Ishikawa (cell line): ENCODE measurements at regions not wholly inside any gene's neighbourhood (a gene's known extent, or its start where the extent isn't known, plus 50 kb on each side); places are given as distances from the start of the nearest gene placed in this dataset.

ENCODE experiments used
- CEBPB ChIP-seq: IDR thresholded peaks from 2 replicates; pipeline ENCODE4 v1.6.1; 2012
- EP300 ChIP-seq: IDR thresholded peaks from 2 replicates; pipeline ENCODE4 v1.6.1; 2012; ENCODE audit warnings: borderline replicate concordance
- RAD21 ChIP-seq: IDR thresholded peaks from 2 replicates; pipeline ENCODE4 v1.6.1; 2012; ENCODE audit warnings: low read depth
- TAF1 ChIP-seq: IDR thresholded peaks from 2 replicates; pipeline ENCODE4 v1.6.1; 2012; ENCODE audit warnings: low read depth, mild to moderate bottlenecking
- TCF12 ChIP-seq: IDR thresholded peaks from 2 replicates; pipeline ENCODE4 v1.6.1; 2012; ENCODE audit warnings: low read depth
- YY1 ChIP-seq: IDR thresholded peaks from 2 replicates; pipeline ENCODE4 v1.6.1; 2012; ENCODE audit warnings: low read depth
- ZBTB7A ChIP-seq: IDR thresholded peaks from 2 replicates; pipeline ENCODE4 v1.6.1; 2012; ENCODE audit warnings: low read depth

- no peak for TF ChIP-seq TCF12
- TF ChIP-seq EP300: no peak
- TF ChIP-seq YY1: no peak
- TF ChIP-seq RAD21: no peak
- TF ChIP-seq TAF1: no peak
- no peak for TF ChIP-seq CEBPB
- no peak for TF ChIP-seq ZBTB7A
These were observed 98.2 kb upstream of the GCFC2 start for GRCh38 chr2:75808793-75809535.
